ENCODE measurements at regions not wholly inside any gene's neighbourhood (a gene's known extent, or its start where the extent isn't known, plus 50 kb on each side); places are given as distances from the start of the nearest gene placed in this dataset.

GRCh38 chr2:22801071-22801470 lies 583.9 kb upstream of the KLHL29 start:
- Histone ChIP-seq H3K27me3 (no peaks in the 10 kb centered on the region), H3K4me1 (peaks cover 14% of the 10 kb centered on the region), H3F3A (ENCODE audit: low read depth) (peaks cover 7% of the 10 kb centered on the region), H2AFZ (replicated peaks) (no peak overlapping the region), H3K9ac (no peak overlapping the region), H3K4me3 (no peak overlapping the region), H3K4me2 (peak overlapping the region; percentile 69), H3K9me3 (ENCODE audit: low read depth) (peaks cover 3% of the 10 kb centered on the region), H4K20me1 (ENCODE audit: low read depth) (no peaks in the 10 kb centered on the region), H3K36me3 (peaks cover 4% of the 10 kb centered on the region), H3K79me2 (ENCODE audit: low read depth) (no peaks in the 10 kb centered on the region), H3K27ac (no peak overlapping the region)
- H3K27ac Mint-ChIP-seq, result no peak overlapping the region
- H3K4me3 Mint-ChIP-seq, result no peak overlapping the region
- peaks cover 22% of the 10 kb centered on the region for H3K9me3 Mint-ChIP-seq
- DNase-seq (ENCODE audit: low spot score), result no peak
- TF ChIP-seq EZH2phosphoT487 (IDR thresholded peaks at IDR 0.05) (no peak), EZH2 (IDR thresholded peaks at IDR 0.05) (no peak)
- TF ChIP-seq, protein P1, sequence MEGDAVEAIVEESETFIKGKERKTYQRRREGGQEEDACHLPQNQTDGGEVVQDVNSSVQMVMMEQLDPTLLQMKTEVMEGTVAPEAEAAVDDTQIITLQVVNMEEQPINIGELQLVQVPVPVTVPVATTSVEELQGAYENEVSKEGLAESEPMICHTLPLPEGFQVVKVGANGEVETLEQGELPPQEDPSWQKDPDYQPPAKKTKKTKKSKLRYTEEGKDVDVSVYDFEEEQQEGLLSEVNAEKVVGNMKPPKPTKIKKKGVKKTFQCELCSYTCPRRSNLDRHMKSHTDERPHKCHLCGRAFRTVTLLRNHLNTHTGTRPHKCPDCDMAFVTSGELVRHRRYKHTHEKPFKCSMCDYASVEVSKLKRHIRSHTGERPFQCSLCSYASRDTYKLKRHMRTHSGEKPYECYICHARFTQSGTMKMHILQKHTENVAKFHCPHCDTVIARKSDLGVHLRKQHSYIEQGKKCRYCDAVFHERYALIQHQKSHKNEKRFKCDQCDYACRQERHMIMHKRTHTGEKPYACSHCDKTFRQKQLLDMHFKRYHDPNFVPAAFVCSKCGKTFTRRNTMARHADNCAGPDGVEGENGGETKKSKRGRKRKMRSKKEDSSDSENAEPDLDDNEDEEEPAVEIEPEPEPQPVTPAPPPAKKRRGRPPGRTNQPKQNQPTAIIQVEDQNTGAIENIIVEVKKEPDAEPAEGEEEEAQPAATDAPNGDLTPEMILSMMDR (IDR thresholded peaks at IDR 0.05), result no peak
- peaks cover 4% of the 10 kb centered on the region for H3K36me3 Mint-ChIP-seq
- peaks cover 25% of the 10 kb centered on the region for H3K4me1 Mint-ChIP-seq
- H3K27me3 Mint-ChIP-seq (ENCODE audit: insufficient read depth, low read depth), result peaks cover 8% of the 10 kb centered on the region

GRCh38 chr2:22801970-22802369 lies 583.0 kb upstream of the KLHL29 start:
- Histone ChIP-seq H3K27me3 (no peaks in the 10 kb centered on the region), H2AFZ (replicated peaks) (no peak overlapping the region)
- H3K9me3 Mint-ChIP-seq, result peaks cover 30% of the 10 kb centered on the region

GRCh38 chr2:22807872-22808271 lies 577.1 kb upstream of the KLHL29 start:
- H3K9ac ChIP-seq, result no peak overlapping the region
- no peak overlapping the region for H3K4me3 Mint-ChIP-seq
- H3K4me2 ChIP-seq, result no peak overlapping the region
- no peak overlapping the region for H3K27ac Mint-ChIP-seq
- peaks cover 3% of the 10 kb centered on the region for H3K9me3 ChIP-seq (ENCODE audit: low read depth)
- H3K4me1 Mint-ChIP-seq, result no peaks in the 10 kb centered on the region
- H3K79me2 ChIP-seq (ENCODE audit: low read depth), result no peaks in the 10 kb centered on the region
- no peak overlapping the region for H3K27ac ChIP-seq
- H4K20me1 ChIP-seq (ENCODE audit: low read depth), result no peaks in the 10 kb centered on the region
- H3K27me3 ChIP-seq, result no peaks in the 10 kb centered on the region
- TF ChIP-seq EZH2 (IDR thresholded peaks at IDR 0.05) (no peak), EZH2phosphoT487 (IDR thresholded peaks at IDR 0.05) (no peak)
- TF ChIP-seq, protein P1 (IDR thresholded peaks at IDR 0.05), result no peak
- peaks cover 7% of the 10 kb centered on the region for H3K27me3 Mint-ChIP-seq (ENCODE audit: insufficient read depth, low read depth)
- no peak overlapping the region for H3K4me3 ChIP-seq
- H3K36me3 ChIP-seq, result peaks cover 4% of the 10 kb centered on the region
- H3K9me3 Mint-ChIP-seq, result peaks cover 39% of the 10 kb centered on the region
- no peak overlapping the region for H2AFZ ChIP-seq (replicated peaks)
- H3K36me3 Mint-ChIP-seq, result peaks cover 4% of the 10 kb centered on the region
- H3K4me1 ChIP-seq, result no peaks in the 10 kb centered on the region
- no peak for DNase-seq (ENCODE audit: low spot score)
- no peaks in the 10 kb centered on the region for H3F3A ChIP-seq (ENCODE audit: low read depth)

More at GRCh38 chr2:22801970-22802369, 583.0 kb upstream of the KLHL29 start:
- H3K27ac ChIP-seq, result no peak overlapping the region
- Mint-ChIP-seq H3K4me1 (peaks cover 25% of the 10 kb centered on the region), H3K36me3 (peaks cover 4% of the 10 kb centered on the region), H3K27ac (peak overlapping the region; percentile 72), H3K27me3 (ENCODE audit: insufficient read depth, low read depth) (peaks cover 12% of the 10 kb centered on the region), H3K4me3 (no peak overlapping the region)
- H3K9me3 ChIP-seq (ENCODE audit: low read depth), result peaks cover 3% of the 10 kb centered on the region
- no peak overlapping the region for H3K4me2 ChIP-seq
- no peaks in the 10 kb centered on the region for H4K20me1 ChIP-seq (ENCODE audit: low read depth)
- no peak overlapping the region for H3K9ac ChIP-seq
- TF ChIP-seq, protein P1 (IDR thresholded peaks at IDR 0.05), result no peak
- TF ChIP-seq EZH2 (IDR thresholded peaks at IDR 0.05), result no peak
- TF ChIP-seq EZH2phosphoT487 (IDR thresholded peaks at IDR 0.05), result no peak
- peaks cover 7% of the 10 kb centered on the region for H3F3A ChIP-seq (ENCODE audit: low read depth)
- DNase-seq (ENCODE audit: low spot score), result no peak
- H3K79me2 ChIP-seq (ENCODE audit: low read depth), result no peaks in the 10 kb centered on the region
- no peak overlapping the region for H3K4me3 ChIP-seq
- peaks cover 14% of the 10 kb centered on the region for H3K4me1 ChIP-seq
- H3K36me3 ChIP-seq, result peaks cover 4% of the 10 kb centered on the region
